ENCODE measurements at regions not wholly inside any gene's neighbourhood (a gene's known extent, or its start where the extent isn't known, plus 50 kb on each side); places are given as distances from the start of the nearest gene placed in this dataset.

GRCh38 chr3:152096280-152096906 lies 172.3 kb upstream of the MBNL1 start:
- H3K4me3 Mint-ChIP-seq (ENCODE audit: unreplicated experiment) = no peak overlapping the region
- H3K4me1 Mint-ChIP-seq (ENCODE audit: low read depth, unreplicated experiment) = no peaks in the 10 kb centered on the region
- no peak overlapping the region for H3K27ac Mint-ChIP-seq (ENCODE audit: unreplicated experiment)
- no peak for DNase-seq
- no peak for TF ChIP-seq CTCF (IDR thresholded peaks at IDR 0.05; ENCODE audit: partially characterized antibody, unreplicated experiment)
- no peaks in the 10 kb centered on the region for H3K27me3 Mint-ChIP-seq (ENCODE audit: unreplicated experiment)
- H3K9me3 Mint-ChIP-seq (ENCODE audit: unreplicated experiment) = no peaks in the 10 kb centered on the region
- H3K36me3 Mint-ChIP-seq (ENCODE audit: unreplicated experiment) = no peaks in the 10 kb centered on the region

GRCh38 chr3:152097120-152097519 lies 171.6 kb upstream of the MBNL1 start:
- no peaks in the 10 kb centered on the region for H3K9me3 Mint-ChIP-seq (ENCODE audit: unreplicated experiment)
- DNase-seq = no peak
- no peak overlapping the region for H3K27ac Mint-ChIP-seq (ENCODE audit: unreplicated experiment)
- H3K36me3 Mint-ChIP-seq (ENCODE audit: unreplicated experiment) = no peaks in the 10 kb centered on the region
- no peak for TF ChIP-seq CTCF (IDR thresholded peaks at IDR 0.05; ENCODE audit: partially characterized antibody, unreplicated experiment)
- H3K27me3 Mint-ChIP-seq (ENCODE audit: unreplicated experiment) = no peaks in the 10 kb centered on the region
- H3K4me1 Mint-ChIP-seq (ENCODE audit: low read depth, unreplicated experiment) = no peaks in the 10 kb centered on the region
- H3K4me3 Mint-ChIP-seq (ENCODE audit: unreplicated experiment) = no peak overlapping the region

- H3K27me3 Mint-ChIP-seq (ENCODE audit: unreplicated experiment) = no peaks in the 10 kb centered on the region
- H3K9me3 Mint-ChIP-seq (ENCODE audit: unreplicated experiment) = no peaks in the 10 kb centered on the region
- no peaks in the 10 kb centered on the region for H3K36me3 Mint-ChIP-seq (ENCODE audit: unreplicated experiment)
- no peak for TF ChIP-seq CTCF (IDR thresholded peaks at IDR 0.05; ENCODE audit: partially characterized antibody, unreplicated experiment)
- H3K4me3 Mint-ChIP-seq (ENCODE audit: unreplicated experiment) = no peak overlapping the region
- no peaks in the 10 kb centered on the region for H3K4me1 Mint-ChIP-seq (ENCODE audit: low read depth, unreplicated experiment)
- no peak for DNase-seq
- H3K27ac Mint-ChIP-seq (ENCODE audit: unreplicated experiment) = no peak overlapping the region
These were observed 171.0 kb upstream of the MBNL1 start for GRCh38 chr3:152097770-152098169.

GRCh38 chr3:152100491-152101132 lies 168.1 kb upstream of the MBNL1 start:
- TF ChIP-seq CTCF (IDR thresholded peaks at IDR 0.05; ENCODE audit: partially characterized antibody, unreplicated experiment) = no peak
- Mint-ChIP-seq H3K4me1 (ENCODE audit: low read depth, unreplicated experiment) (no peaks in the 10 kb centered on the region), H3K4me3 (ENCODE audit: unreplicated experiment) (no peak overlapping the region), H3K27me3 (ENCODE audit: unreplicated experiment) (no peaks in the 10 kb centered on the region), H3K36me3 (ENCODE audit: unreplicated experiment) (no peaks in the 10 kb centered on the region), H3K27ac (ENCODE audit: unreplicated experiment) (no peak overlapping the region), H3K9me3 (ENCODE audit: unreplicated experiment) (no peaks in the 10 kb centered on the region)
- no peak for DNase-seq

- no peak for TF ChIP-seq CTCF (IDR thresholded peaks at IDR 0.05; ENCODE audit: partially characterized antibody, unreplicated experiment)
- Mint-ChIP-seq H3K27me3 (ENCODE audit: unreplicated experiment) (no peaks in the 10 kb centered on the region), H3K36me3 (ENCODE audit: unreplicated experiment) (no peaks in the 10 kb centered on the region), H3K9me3 (ENCODE audit: unreplicated experiment) (no peaks in the 10 kb centered on the region), H3K27ac (ENCODE audit: unreplicated experiment) (no peak overlapping the region), H3K4me3 (ENCODE audit: unreplicated experiment) (no peak overlapping the region), H3K4me1 (ENCODE audit: low read depth, unreplicated experiment) (no peaks in the 10 kb centered on the region)
- no peak for DNase-seq
These were observed 166.3 kb upstream of the MBNL1 start for GRCh38 chr3:152102410-152102809.
